GF-D8 (cell line): ENCODE measurements at regions not wholly inside any gene's neighbourhood (a gene's known extent, or its start where the extent isn't known, plus 50 kb on each side); places are given as distances from the start of the nearest gene placed in this dataset.
"Not testable (repeated sequence)": the region's sequence is repeated elsewhere in the genome, so short reads cannot be mapped to it uniquely, and the experiment has no call there.

Experiments
- DNase-seq: peaks from one replicate; lab custom pipeline; 2025; lab: John Stamatoyannopoulos, UW

DNA sequence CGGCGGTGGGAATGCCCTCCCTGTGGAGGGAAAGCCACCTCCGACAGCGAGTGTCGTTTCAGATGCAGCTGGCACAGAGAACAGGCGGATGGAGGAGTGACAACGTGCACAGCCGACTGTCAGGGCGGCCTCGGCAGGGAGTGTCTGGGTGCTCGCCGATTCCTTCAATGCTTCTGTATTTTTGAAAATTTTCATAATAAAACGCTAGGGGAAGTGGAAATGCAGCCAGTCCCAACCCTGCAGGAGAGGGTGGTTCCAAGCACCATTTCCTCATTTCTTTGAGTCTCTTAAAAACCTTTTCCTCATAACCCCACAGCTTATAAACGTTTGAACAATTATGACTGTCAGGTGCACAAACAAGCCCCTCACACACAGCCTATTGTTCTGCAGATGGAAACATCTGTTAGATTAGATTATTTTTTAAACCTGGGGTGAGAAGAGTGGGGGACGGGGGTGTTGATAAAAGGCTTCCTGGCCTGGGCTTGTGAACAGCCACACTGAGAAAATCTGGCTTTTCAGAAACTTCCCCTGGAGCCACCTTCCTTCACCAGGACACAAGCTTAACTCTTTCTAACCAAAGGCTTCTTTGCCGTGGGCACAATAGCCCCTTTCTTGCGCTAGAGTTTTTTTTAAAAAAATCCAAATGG is 228.9 kb downstream of the ANKRD60 start:
- DNase-seq: no peak

DNA sequence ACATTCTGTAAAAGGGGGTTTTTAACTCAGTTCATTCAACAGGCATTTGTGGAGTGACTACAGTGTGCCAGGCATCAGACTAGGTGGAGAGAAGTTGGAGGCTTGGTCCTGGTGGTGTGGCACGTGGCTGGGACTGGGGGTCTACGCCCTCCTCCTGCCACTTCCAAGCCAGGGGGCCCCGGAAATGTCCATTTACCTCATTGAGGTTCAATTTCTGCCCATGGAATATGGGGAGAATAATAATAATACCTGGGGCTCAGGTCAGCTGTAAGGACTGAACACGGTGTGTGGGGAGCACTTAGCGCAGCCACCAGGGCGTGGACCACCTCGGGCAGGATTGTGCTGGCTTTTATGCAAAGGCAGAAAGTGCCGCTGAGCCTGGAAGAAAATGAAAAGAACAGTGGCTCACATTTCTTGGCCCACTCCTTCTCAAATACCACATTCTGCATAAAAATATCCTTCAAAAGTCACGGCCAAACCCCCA is 229.4 kb downstream of the ANKRD60 start:
- no peak for DNase-seq

DNA sequence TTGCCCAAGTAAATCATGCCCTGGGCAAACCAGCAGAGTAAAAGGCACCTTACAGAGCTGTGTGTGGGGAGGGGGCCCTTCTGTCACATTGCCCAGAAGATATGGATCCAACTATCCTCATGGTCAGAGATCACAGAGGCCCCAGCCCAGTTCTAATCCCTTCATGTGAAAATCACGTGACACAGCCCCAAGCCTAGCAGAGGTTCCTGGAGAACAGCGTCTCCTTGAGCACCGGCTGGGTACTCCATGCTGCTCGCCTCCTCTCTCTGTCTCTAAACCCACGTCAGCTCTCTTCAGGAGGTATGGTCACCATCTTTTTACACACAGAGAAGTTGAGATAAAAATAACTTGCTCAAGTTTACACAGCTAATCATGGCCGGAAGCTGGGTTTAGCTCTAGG is 230.2 kb downstream of the ANKRD60 start:
- DNase-seq: no peak

DNA sequence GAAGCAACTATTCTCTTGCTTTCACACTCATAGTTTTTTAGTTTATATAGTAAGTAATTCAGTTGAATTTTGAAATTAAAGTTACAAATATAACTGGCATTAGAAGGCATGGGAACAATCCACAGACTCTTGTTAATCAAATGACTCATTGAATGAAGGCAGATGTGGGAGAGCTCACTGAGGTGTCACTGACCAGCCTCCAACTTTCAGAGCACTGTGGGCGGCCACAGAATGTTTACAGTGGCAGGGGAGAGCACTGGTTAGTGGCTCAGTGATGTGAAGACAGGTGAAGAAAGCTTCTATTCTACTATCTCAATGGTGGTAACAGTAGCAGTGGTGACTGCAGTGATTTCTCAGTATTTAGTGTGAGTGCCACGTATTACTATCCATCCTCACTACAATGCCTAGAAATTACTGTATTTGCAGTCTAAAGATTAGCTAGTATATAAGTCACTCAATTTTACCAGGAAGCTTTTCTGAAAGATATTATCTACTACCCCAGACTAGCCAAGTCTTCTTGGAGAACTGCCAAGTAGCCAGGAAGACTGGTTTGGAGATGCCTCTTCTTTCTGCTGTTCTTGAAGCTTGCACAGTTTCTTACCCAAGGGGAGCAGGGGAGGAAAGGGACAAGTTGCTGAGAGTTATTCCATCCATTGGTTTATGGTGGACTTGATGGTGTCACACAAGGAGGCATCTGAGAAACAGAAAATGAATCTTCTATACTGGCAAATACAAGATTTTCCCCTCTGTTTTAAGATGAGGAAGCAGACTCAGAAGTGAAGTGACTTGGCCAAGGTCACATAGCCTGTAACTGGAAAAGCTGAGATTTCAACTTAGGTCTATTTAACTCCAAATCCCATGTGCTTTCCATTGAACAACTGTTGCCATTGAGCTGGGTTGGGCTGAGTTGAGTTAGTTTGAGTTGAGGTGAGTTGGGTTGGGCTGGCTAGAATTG is 231.2 kb downstream of the ANKRD60 start:
- DNase-seq: no peak

DNA sequence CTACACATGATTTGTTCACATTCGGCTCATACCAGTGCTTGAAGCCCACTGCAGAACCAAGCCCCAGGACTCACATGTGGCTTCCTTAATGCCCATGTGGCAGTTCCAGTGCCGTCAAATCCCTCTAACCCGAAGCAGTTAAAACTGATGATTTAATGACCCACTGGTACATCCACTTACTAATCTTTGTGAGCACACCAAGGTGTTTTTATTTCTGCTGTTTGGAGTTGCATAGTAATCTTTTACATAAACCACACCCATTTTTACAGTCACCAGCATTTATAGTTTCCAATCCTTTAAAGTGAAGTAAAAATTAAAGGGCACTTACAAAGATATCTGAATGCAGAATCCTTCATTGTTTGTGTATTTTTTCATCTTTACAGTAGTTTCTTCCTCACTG is 232.0 kb downstream of the ANKRD60 start:
- no peak for DNase-seq

DNA sequence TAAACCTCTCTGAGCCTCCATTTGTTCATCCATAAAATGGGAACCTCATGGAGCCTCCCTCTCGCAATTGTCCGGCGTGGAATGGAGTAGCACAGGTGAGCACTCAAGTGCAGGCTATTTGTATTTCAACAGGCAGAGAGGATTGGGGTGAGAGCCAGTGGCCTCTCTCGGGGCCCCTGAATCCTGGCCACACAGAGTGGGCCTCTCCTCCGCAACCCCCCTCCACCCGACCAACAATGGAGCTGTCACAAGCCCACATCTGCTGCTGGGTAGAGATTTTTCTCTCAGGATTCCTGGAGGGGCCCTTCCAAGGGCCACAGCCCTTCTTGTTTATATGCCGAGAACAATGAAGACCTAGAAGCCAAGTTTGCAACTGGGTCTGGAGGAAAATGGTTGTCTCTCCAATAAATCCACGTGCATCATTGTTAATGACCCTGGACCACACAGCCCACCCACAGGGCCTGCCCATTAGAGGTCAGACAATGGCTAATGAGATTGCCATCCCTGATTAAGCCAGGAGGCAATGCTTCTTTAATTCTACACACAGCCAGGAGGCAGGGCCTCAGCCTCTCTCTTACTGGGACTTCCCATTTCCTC is 233.0 kb downstream of the ANKRD60 start:
- no peak for DNase-seq

DNA sequence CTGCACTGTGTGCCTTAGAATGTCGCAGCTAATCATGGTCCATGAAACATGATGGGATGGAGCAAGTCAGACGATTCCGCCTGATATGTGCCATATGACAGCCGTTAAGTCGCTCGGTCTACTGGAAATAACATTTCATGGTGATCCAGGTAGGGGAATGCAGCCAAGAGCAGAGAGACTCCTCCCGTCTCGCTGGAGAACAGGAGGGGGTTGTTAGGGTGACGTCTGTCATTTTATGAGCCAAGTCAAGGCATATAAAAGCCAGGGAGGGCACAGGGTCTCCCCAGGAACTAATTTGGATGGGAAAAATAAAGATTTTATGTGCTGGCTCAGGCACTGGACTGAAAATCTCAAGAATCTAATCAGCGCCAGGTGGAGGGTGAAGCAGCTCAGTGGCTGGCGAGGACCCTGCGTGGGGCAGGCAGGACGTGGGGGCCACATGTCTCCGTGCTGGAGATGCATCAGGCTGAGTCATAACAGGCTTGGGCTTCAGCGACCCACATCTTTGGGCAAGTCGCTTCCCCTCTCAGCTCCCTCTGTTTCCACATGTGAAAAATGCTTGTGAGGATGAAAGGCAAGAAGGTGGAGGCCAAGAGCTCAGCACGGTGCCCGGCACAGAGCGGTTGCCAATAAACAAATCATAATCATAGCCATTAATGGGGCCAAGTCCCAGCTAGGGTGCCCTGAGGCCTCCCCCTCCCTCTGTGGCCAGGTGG is 234.6 kb downstream of the ANKRD60 start:
- DNase-seq: no peak

DNA sequence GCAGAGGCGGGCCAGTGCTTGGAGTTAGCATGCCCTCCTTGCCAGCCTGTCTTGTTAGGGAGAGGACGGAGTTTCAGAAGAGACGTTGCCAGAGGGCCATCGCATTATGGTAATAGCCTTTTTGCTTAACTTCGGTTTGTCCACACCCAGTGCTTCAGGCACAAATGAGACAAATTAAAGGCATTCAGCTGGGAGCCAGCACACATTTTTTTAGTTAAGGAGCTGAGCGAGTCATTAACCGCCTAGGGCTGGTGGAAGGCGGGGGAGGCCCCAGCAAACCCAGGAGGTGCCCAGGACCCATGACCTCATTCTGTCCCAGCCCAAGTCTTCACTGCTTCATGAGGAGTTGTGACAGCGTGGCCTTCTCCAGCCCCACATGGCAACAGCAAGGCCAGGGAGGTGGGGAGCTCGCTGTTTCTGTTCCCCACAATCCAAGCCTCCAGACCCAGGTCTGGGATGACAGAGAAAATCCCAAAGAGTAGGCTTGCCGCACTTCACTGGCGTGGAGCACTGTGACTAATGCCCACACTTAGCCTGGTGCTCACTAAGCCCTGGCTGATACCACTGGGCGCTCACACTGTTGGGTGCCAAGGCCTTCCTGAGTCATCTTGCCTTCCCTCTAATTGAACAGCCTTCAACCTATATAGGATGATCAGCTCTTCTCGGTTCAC is 237.1 kb downstream of the ANKRD60 start:
- no peak for DNase-seq

DNA sequence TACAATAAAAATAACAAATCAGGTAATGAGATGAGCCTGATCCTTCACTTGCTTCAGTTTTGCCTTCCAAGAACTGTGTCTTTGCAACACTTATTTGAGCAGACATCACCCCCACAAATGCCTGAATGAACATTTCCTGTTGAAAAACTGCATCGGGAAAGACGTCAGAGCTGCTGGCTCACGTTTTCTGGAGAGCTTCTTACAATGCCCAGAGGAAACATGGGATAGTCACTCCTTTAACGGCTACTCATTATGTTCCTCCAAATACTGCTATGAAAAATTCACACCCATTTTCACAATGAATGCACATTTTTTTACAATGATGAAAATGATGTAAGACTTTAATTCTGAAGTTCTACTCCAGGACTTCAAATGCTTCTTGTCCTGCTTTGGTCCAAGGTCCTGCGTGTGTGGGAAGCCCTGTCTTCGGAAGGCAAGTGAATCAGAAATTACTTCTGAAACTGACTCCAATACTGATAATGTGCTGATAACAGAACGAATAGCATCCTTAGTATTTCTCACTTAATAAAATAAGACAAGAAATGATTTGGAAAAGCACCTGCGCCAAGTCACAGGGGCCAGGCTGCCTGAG is 238.0 kb downstream of the ANKRD60 start:
- no peak for DNase-seq

DNA sequence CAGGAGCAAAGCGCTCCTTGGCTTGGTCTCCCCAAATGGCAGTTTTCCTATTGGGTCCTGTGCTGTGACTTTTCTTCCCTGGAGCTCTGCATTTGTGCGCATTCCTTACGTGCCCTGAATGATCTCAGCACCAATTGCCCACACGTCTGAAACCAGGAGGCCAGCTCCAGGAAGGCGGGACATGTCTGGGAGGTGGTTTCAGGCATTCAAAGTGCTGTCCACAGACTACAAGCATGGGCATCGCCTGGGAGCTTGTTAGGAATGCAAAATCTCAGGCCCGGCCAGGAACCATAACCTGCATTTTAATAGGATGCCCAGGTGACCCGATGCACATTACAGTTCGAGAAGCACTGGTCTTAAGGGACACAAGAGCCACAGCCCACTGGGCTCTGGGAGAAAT is 239.6 kb downstream of the ANKRD60 start:
- no peak for DNase-seq

DNA sequence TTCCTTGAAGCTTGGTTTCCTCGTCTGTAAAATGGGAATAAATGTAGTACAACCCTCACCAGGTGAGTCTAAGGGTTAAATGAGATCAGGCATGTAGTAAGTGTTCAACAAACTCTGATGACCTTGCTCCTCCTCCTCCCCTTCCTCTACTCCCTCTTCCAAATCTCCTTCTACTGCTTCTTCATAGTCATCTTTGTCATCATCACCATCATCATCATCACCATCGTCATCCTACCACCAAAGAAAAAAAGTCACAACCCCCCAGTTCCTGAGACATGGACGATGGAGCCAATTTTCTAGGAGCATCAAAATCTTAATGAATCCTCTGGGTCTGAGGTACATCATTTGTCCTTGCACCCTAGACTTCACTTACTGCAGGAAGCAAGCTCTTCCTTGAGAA is 240.0 kb downstream of the ANKRD60 start:
- DNase-seq: no peak

DNA sequence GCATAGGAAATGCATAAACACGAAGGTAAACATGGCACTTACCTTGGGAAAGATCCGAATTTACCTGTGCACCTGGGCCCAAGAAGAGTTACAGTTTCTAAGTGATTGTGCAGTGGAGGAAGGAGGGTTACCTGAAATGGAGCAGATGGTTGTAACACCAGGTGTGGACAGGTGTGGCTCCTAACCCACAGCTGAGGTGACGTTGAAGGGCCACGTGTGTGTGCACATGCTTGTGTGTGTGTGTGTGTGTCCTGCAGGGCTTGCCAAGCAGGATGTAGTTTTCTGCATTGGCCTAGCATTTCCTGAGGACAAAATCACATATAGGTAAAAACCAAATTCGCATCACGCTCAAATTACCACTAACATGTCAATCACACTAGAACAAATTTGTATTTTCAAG is 240.8 kb downstream of the ANKRD60 start:
- no peak for DNase-seq

DNA sequence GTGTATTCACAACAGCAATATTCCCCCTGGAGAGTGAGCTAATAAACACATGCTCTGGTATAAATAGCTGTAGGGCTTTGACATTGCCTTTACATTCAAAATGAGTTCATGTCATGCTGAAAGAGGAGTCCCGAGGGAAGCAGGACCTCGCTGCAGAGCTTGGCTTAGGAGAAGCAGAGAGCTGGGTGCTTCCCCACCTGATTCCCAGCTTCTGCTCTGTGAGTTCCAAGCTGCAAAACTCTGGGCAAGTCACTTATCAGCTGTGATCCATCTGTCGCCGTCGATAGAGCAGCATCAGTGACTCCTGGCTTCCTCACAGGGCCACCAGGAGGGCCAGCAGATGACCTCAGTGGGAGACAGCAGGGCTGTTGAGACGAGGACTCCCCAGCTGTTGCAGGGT is 241.8 kb downstream of the ANKRD60 start:
- DNase-seq: no peak

DNA sequence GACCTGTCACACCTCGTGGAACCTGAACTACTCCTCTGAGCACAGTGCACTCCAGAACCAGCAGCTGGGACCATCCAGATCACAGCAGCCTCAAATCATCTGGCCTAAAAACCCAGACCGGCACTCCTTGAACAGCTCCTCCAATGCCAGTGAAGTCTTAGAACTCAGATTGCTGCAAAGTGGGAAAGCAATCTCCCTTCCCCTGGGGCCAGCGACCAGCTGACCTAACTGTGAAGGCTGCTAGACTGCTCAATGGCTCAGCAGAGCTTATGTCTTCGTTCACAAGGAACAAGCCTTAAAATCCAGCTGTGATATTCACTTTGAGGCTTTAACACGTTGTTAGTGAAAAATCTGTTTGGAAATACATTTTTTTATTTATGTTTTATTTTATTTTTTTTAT is 243.2 kb downstream of the ANKRD60 start:
- no peak for DNase-seq

DNA sequence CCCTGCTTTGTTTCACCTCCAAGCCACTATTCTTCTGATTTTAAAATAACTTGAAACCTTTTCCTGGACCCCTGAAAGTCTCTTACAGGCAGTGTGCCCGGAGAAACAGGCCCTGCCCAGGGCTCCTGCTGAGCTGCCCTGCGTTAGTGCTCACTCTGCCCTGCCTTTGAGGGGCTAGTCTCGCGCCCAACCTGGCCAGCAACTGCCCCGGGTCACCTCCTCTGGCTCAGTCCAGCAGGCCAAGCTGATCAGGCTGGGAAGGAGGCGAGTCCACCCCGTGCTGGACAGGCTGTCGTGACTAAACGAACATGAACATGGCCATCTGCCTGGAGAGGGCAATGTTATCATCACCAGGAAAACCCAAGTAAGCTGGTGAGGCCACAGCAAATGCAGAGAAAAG is 245.4 kb downstream of the ANKRD60 start:
- DNase-seq: no peak

DNA sequence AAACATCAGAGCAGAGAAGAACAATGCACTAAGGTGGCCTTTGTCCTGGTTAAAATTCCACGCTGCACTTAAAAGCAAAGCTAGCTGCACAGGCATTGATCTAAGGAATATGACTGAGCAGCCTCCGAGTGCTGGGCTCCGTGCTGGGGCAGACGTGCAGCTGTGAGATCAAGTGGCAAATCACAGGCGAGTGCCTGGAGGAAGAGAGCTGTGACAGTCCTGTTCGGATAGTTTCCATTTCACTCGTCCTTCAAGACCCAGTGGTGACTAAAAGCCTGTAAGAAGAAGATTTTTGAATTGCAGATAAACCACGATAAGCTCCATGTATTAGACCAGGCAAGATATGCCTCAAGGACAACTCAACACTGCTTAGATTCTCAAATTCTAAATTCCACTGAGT is 247.9 kb downstream of the ANKRD60 start:
- no peak for DNase-seq

DNA sequence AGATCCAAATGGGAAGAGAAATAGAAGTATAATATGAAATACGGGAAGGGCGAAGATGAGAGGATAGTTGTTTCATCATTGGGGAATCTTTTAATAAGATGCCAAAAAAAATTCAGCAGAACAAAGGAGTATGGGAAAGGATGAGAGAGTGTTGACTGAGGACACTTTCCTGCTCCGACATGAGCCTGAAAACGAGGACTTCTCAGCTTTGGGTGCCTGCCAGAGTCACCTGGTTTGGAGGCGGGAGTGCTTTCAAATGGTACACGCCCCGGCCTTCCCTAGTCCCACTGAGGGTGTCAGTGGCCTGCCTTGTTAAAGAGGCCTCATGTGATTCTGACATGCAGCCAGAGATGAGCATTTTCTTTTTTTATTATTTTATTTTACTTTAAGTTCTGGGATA is 250.9 kb downstream of the ANKRD60 start:
- no peak for DNase-seq

DNA sequence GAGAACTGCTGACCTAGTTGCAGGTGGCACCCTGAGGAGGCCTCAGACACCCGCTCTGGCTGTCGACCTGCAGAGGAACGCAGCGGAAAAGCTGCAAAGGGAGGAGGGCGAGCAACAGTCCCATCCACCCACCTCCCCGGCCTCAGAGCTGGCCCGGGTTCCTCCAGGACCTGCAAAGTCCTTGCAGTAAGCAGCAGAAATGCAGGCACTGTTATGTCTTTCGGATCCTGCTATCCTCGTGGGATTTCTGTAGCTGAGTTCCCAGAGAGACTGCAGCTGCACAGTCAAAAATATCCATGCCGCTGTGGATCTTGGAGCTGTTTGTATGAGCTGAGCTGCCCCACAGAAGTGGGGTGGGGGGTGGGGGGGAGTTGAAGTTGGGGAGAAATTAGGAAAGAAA is 251.3 kb downstream of the ANKRD60 start:
- DNase-seq: no peak

DNA sequence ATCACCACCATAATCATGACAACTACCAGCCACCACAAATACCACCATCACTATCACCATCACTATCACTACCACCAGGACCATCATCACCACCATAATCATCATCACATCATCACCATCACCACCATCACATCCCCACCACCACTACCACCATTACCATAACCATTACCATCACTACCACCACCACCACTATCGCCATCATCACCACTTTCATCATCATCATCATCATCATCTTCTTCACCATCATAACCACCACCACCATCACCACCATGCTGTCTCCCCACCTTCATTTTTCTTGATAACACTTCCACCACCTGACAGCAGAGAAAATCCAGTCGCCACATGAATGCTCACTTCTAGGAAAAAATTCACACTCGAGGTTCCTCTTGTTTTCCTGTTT is 253.6 kb downstream of the ANKRD60 start:
- DNase-seq: no peak

DNA sequence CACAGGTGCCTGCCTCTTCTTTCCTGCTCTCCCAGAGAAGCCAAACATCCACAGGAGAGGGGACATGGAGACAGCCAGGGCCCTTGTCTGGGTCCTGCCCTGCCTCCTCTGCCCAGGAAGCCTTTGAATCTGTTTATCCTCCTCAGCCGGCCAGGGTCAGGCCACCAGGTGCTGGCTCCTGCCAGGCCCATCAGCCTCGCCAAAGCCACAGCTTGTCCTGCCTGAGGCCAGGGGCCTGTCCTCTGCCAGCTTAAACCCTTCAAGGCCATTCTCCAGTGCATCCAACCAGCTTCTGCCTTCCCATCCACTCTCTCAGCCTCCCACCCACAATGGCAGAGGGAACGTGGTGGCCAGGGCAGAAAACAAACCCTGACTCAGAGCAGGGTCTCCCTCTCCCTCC is 254.6 kb downstream of the ANKRD60 start:
- DNase-seq: no peak

DNA sequence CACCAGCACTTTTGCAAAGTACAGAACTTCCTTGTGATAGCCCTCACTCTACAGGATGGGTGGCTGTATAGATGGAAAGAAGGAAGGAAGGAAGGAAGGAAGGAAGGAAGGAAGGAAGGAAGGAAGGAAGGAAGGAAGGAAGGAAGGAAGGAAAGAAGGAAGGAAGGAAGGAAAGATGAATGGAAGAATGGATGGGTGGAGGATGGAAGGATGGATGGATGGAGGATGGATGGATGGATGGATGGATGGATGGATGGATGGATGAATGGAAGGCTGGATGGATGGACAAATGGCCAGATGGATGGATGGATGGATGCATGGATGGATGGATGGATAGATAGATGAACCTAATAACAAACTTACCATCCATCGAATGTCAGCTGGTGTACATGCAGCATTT is 256.9 kb downstream of the ANKRD60 start:
- DNase-seq: not testable (repeated sequence)
